Nephron (organoid): ENCODE measurements at regions not wholly inside any gene's neighbourhood (a gene's known extent, or its start where the extent isn't known, plus 50 kb on each side); places are given as distances from the start of the nearest gene placed in this dataset.
A peak's percentile ranks its signal among the peaks of the same experiment; 100 is the strongest.

Experiments
- H3K27ac Mint-ChIP-seq, 3 experiments: 2 replicates each; pipeline ENCODE4 v1.8.0; 2020; ENCODE audit warnings: mixed read lengths in 3 of 3, mild to moderate bottlenecking in 2 of 3, moderate library complexity in 1 of 3
- H3K27me3 Mint-ChIP-seq: 2 replicates; pipeline ENCODE4 v1.8.0; 2021; ENCODE audit warnings: low read depth, mild to moderate bottlenecking, moderate library complexity, mixed read lengths
- H3K36me3 Mint-ChIP-seq: 2 replicates; pipeline ENCODE4 v1.8.0; 2020; ENCODE audit warnings: low read depth, mixed read lengths
- H3K4me1 Mint-ChIP-seq: 2 replicates; pipeline ENCODE4 v1.8.0; 2020; ENCODE audit warnings: mixed read lengths
- H3K4me3 Mint-ChIP-seq, 3 experiments: 2 replicates each; pipeline ENCODE4 v1.8.0; 2020; ENCODE audit warnings: mild to moderate bottlenecking in 3 of 3, mixed read lengths in 3 of 3, moderate library complexity in 2 of 3
- H3K9me3 Mint-ChIP-seq: 2 replicates; pipeline ENCODE4 v1.8.0; 2020; ENCODE audit warnings: mixed read lengths
- CTCF ChIP-seq, 3 experiments: fragments of 200-600 bp; sonication (generic); IDR thresholded peaks; one replicate each; pipeline ENCODE4 v1.5.0; 2021; ENCODE audit warnings: antibody characterized with exemption in 3 of 3; ENCODE audit not compliant: unreplicated experiment in 3 of 3

- no peaks in the 10 kb centered on the region for H3K36me3 Mint-ChIP-seq
- TF ChIP-seq CTCF (IDR thresholded peaks at IDR 0.05; ENCODE audit: unreplicated experiment in 3 of 3) = peak; percentile 81 to 88 (median 82)
- no peaks in the 10 kb centered on the region for H3K9me3 Mint-ChIP-seq
- peak overlapping the region; percentile 87 to 95 (median 91) for H3K27ac Mint-ChIP-seq
- peak overlapping the region in 2 of 3 experiments; percentile 24 to 64 for H3K4me3 Mint-ChIP-seq
- H3K4me1 Mint-ChIP-seq = peaks cover 58% of the 10 kb centered on the region
- H3K27me3 Mint-ChIP-seq = peaks cover 44% of the 10 kb centered on the region
Measured at GRCh38 chr6:41442800-41443501, 103.2 kb upstream of the FOXP4 start.

- H3K9me3 Mint-ChIP-seq = no peaks in the 10 kb centered on the region
- no peaks in the 10 kb centered on the region for H3K36me3 Mint-ChIP-seq
- no peak for TF ChIP-seq CTCF (IDR thresholded peaks at IDR 0.05; ENCODE audit: unreplicated experiment in 3 of 3)
- peak overlapping the region; percentile 39 to 55 (median 52) for H3K4me3 Mint-ChIP-seq
- H3K4me1 Mint-ChIP-seq = peaks cover 53% of the 10 kb centered on the region
- peak overlapping the region; percentile 87 to 95 (median 91) for H3K27ac Mint-ChIP-seq
- H3K27me3 Mint-ChIP-seq = peaks cover 44% of the 10 kb centered on the region
Measured at GRCh38 chr6:41443616-41444525, 102.3 kb upstream of the FOXP4 start.

DNA sequence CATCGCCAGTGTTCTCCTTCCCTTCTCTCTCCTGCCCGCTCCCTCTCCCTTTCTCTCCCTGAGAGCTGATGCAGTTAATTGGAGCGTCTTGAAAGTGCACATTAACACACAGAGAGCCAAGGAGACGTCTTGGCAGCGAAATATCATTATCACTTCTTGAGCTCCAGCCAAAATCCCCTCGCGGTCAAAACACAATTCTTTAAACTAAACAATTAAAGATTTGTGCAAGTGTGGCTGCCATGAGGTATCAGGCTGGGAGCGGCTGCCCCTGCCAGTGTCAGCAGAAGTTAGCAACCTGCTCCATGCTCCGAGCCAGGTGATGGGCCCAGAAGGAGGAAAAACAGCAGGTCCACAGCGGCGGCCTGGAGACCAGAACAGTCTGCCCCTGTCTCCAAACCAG is 100.9 kb upstream of the FOXP4 start:
- Mint-ChIP-seq H3K27me3 (peaks cover 30% of the 10 kb centered on the region), H3K36me3 (no peaks in the 10 kb centered on the region), H3K4me1 (peaks cover 53% of the 10 kb centered on the region), H3K27ac (peak overlapping the region; percentile 84 to 87 (median 84)), H3K9me3 (no peaks in the 10 kb centered on the region), H3K4me3 (peak overlapping the region in 2 of 3 experiments; percentile 24 to 42)
- TF ChIP-seq CTCF (IDR thresholded peaks at IDR 0.05; ENCODE audit: unreplicated experiment in 3 of 3) = no peak

- H3K4me3 Mint-ChIP-seq = no peak overlapping the region
- H3K36me3 Mint-ChIP-seq = no peaks in the 10 kb centered on the region
- no peaks in the 10 kb centered on the region for H3K9me3 Mint-ChIP-seq
- no peak overlapping the region for H3K27ac Mint-ChIP-seq
- peaks cover 22% of the 10 kb centered on the region for H3K27me3 Mint-ChIP-seq
- no peak for TF ChIP-seq CTCF (IDR thresholded peaks at IDR 0.05; ENCODE audit: unreplicated experiment in 3 of 3)
- peaks cover 53% of the 10 kb centered on the region for H3K4me1 Mint-ChIP-seq
Measured at GRCh38 chr6:41446132-41446531, 100.0 kb upstream of the FOXP4 start.

DNA sequence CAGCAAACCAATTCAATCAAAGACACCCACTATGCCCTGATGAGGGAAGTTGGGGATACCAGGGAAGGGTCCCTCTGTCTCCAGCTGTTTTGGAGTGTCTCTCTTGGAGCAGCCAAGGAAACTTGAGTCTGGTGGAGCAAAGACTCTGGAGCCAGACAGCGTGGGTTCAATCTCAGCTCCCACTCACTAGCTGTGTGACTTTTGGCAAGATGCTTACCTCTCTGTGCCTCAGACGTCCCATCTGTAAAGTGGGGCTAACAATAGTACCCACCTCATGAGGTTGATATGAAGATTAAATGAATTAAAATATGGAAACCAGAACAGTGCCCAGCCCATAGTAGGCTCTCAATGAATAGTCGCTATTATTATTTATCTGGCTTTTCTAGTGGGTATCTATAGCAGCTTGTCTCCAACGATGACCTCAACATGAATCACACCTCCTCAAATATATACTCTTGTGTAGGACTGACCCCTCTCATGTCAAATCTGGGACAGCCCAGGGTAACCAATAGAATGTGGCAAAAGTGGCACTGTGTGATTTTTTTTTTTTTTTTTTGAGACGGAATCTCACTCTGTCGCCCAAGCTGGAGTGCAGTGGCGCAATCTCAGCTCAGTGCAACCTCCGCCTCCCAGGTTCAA is 99.2 kb upstream of the FOXP4 start:
- Mint-ChIP-seq H3K4me1 (peaks cover 61% of the 10 kb centered on the region), H3K27me3 (peaks cover 22% of the 10 kb centered on the region), H3K27ac (no peak overlapping the region), H3K9me3 (no peaks in the 10 kb centered on the region), H3K4me3 (no peak overlapping the region), H3K36me3 (no peaks in the 10 kb centered on the region)
- TF ChIP-seq CTCF (IDR thresholded peaks at IDR 0.05; ENCODE audit: unreplicated experiment in 3 of 3) = no peak
